GM23338 (cell line): ENCODE measurements at regions not wholly inside any gene's neighbourhood (a gene's known extent, or its start where the extent isn't known, plus 50 kb on each side); places are given as distances from the start of the nearest gene placed in this dataset.

Experiments
- ATAC-seq: fragments of 200-7000 bp; cut with Tn5 transposase; 3 replicates; pipeline ENCODE4 v1.9.1; 2020
- DNase-seq: peaks from one replicate; pipeline ENCODE4 v3.0.0-alpha.2; 2015; ENCODE audit warnings: low spot score
- H2AFZ ChIP-seq: fragments of 200-600 bp; sonication (generic); 2 replicates; pipeline ENCODE4 v1.8.0; 2016; ENCODE audit warnings: antibody characterized with exemption, mild to moderate bottlenecking, moderate library complexity
- H3F3A ChIP-seq: fragments of 200-600 bp; sonication (generic); replicated peaks from 2 replicates; pipeline ENCODE4 v1.8.0; 2017; ENCODE audit warnings: antibody characterized with exemption, mixed run types, low read depth
- H3K27ac ChIP-seq: fragments of 200-600 bp; sonication (generic); 2 replicates; pipeline ENCODE4 v1.6.1; 2016; ENCODE audit warnings: low read depth
- H3K27me3 ChIP-seq: fragments of 200-600 bp; sonication (generic); 2 replicates; pipeline ENCODE4 v1.8.0; 2016; ENCODE audit warnings: mild to moderate bottlenecking, mixed run types, moderate library complexity; ENCODE audit not compliant: insufficient read depth
- H3K36me3 ChIP-seq: fragments of 200-600 bp; sonication (generic); 2 replicates; pipeline ENCODE4 v1.8.0; 2016; ENCODE audit warnings: mild to moderate bottlenecking; ENCODE audit not compliant: insufficient read depth
- H3K4me1 ChIP-seq: fragments of 200-600 bp; sonication (generic); 2 replicates; pipeline ENCODE4 v1.8.0; 2016; ENCODE audit warnings: mild to moderate bottlenecking, moderate library complexity; ENCODE audit not compliant: insufficient read depth
- H3K4me2 ChIP-seq: fragments of 200-600 bp; sonication (generic); 2 replicates; pipeline ENCODE4 v1.7.1; 2017; ENCODE audit warnings: mixed run types
- H3K4me3 ChIP-seq: fragments of 200-600 bp; sonication (generic); 2 replicates; pipeline ENCODE4 v1.6.1; 2016; ENCODE audit warnings: mixed run types
- H3K79me2 ChIP-seq: fragments of 200-600 bp; sonication (generic); replicated peaks from 2 replicates; pipeline ENCODE4 v1.8.0; 2017; ENCODE audit warnings: mild to moderate bottlenecking; ENCODE audit not compliant: insufficient read depth
- H3K9me2 ChIP-seq: fragments of 200-600 bp; sonication (generic); 2 replicates; pipeline ENCODE4 v1.8.0; 2017; ENCODE audit not compliant: insufficient read depth
- H4K20me1 ChIP-seq: fragments of 200-600 bp; sonication (generic); replicated peaks from 2 replicates; pipeline ENCODE4 v1.8.0; 2017; ENCODE audit warnings: mild to moderate bottlenecking; ENCODE audit not compliant: insufficient read depth
- H3K27ac Mint-ChIP-seq: 2 replicates; pipeline ENCODE4 v1.8.0; 2020; ENCODE audit warnings: inconsistent platforms, mild to moderate bottlenecking, moderate library complexity, mixed read lengths
- H3K27me3 Mint-ChIP-seq: 3 replicates; pipeline ENCODE4 v1.8.0; 2022; ENCODE audit warnings: low read depth, mild to moderate bottlenecking, moderate library complexity, mixed read lengths, inconsistent platforms; ENCODE audit not compliant: insufficient read depth, poor library complexity
- H3K36me3 Mint-ChIP-seq: 3 replicates; pipeline ENCODE4 v1.8.0; 2021; ENCODE audit warnings: low read depth, mild to moderate bottlenecking, inconsistent platforms, moderate library complexity, mixed read lengths
- H3K4me1 Mint-ChIP-seq: 3 replicates; pipeline ENCODE4 v1.8.0; 2020; ENCODE audit warnings: mild to moderate bottlenecking, inconsistent platforms, mixed read lengths
- H3K4me3 Mint-ChIP-seq: 3 replicates; pipeline ENCODE4 v1.8.0; 2021; ENCODE audit warnings: moderate library complexity, mild to moderate bottlenecking, inconsistent platforms, mixed read lengths
- H3K9me3 Mint-ChIP-seq: 3 replicates; pipeline ENCODE4 v1.8.0; 2020; ENCODE audit warnings: moderate library complexity, mild to moderate bottlenecking, inconsistent platforms, mixed read lengths
- CREB1 ChIP-seq: fragments of 250-450 bp; sonication (Bioruptor Pico); IDR thresholded peaks from 2 replicates; pipeline ENCODE4 v1.5.0; 2020; ENCODE audit warnings: low read depth, mild to moderate bottlenecking, moderate library complexity
- EZH2phosphoT487 ChIP-seq: fragments of 200-600 bp; sonication (generic); IDR thresholded peaks from one replicate; pipeline ENCODE4 v1.8.1; 2018; ENCODE audit warnings: antibody characterized with exemption; ENCODE audit not compliant: unreplicated experiment
- JUNB ChIP-seq: IDR thresholded peaks from one replicate; pipeline ENCODE4 v1.6.1; 2016; ENCODE audit warnings: antibody characterized with exemption; ENCODE audit not compliant: unreplicated experiment
- NANOG ChIP-seq: IDR thresholded peaks from 2 replicates; pipeline ENCODE4 v1.6.1; 2016; ENCODE audit warnings: antibody characterized with exemption, borderline replicate concordance
- STAT1 ChIP-seq: IDR thresholded peaks from one replicate; pipeline ENCODE4 v1.6.1; 2016; ENCODE audit warnings: antibody characterized with exemption; ENCODE audit not compliant: unreplicated experiment
- ZNF114 ChIP-seq: fragments of 250-450 bp; sonication (Bioruptor Pico); IDR thresholded peaks from 2 replicates; pipeline ENCODE4 v1.5.0; 2020; ENCODE audit warnings: mild to moderate bottlenecking, moderate library complexity
- TF ChIP-seq, protein P1 (sequence below): IDR thresholded peaks from 2 replicates; pipeline ENCODE4 v1.6.1; 2016; ENCODE audit warnings: antibody characterized with exemption
- TF ChIP-seq, protein P2 (sequence below): IDR thresholded peaks from one replicate; pipeline ENCODE4 v1.6.1; 2018; ENCODE audit warnings: antibody characterized with exemption; ENCODE audit not compliant: unreplicated experiment
- TF ChIP-seq, protein P3 (sequence below), 2 experiments: fragments of 200-600 bp in 1 of 2; sonication (generic) in 1 of 2; conservative IDR thresholded peaks; 2 replicates each; pipeline versions ENCODE4 v1.5.1 to v1.6.1; 2016 to 2017; ENCODE audit warnings: antibody characterized with exemption in 2 of 2, low read depth in 2 of 2, mild to moderate bottlenecking in 2 of 2, moderate library complexity in 1 of 2

DNA sequence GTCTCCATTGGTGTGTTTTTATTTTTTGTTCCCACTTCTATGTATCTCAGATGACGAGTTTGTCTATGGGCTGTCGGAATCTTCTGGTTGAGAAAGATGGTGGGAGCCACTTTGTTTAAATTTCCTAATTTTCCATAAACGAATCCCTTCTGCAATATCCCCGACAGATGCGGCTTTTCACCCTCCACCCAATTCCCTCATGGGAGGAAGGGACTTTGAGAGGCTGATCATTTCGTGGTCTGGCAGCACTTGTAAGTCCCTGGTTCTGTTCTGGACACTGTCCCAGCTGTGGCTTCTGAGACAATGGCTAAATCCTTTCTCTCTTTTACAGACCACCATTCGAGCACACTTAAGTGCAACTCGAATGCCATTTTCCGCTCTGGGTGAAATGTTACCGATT, 72.2 kb upstream of the PUDP start:
- no peak for ATAC-seq
- Mint-ChIP-seq H3K27ac (no peak overlapping the region), H3K4me3 (no peak overlapping the region), H3K27me3 (no peaks in the 10 kb centered on the region), H3K9me3 (no peaks in the 10 kb centered on the region), H3K36me3 (no peaks in the 10 kb centered on the region), H3K4me1 (peaks cover 7% of the 10 kb centered on the region; the same call in 2 of the 3 replicates)
- no peak overlapping the region for H3K4me2 ChIP-seq
- H4K20me1 ChIP-seq = no peaks in the 10 kb centered on the region
- no peak overlapping the region for H3K27ac ChIP-seq
- DNase-seq = no peak
- no peak overlapping the region for H3K4me3 ChIP-seq
- H3K4me1 ChIP-seq = peaks cover 6% of the 10 kb centered on the region
- no peaks in the 10 kb centered on the region for H3F3A ChIP-seq
- TF ChIP-seq STAT1 (no peak), NANOG (no peak)
- H3K79me2 ChIP-seq = no peaks in the 10 kb centered on the region
- no peaks in the 10 kb centered on the region for H3K9me2 ChIP-seq
- no peaks in the 10 kb centered on the region for H3K36me3 ChIP-seq
- no peak overlapping the region for H2AFZ ChIP-seq
- H3K27me3 ChIP-seq = no peaks in the 10 kb centered on the region

DNA sequence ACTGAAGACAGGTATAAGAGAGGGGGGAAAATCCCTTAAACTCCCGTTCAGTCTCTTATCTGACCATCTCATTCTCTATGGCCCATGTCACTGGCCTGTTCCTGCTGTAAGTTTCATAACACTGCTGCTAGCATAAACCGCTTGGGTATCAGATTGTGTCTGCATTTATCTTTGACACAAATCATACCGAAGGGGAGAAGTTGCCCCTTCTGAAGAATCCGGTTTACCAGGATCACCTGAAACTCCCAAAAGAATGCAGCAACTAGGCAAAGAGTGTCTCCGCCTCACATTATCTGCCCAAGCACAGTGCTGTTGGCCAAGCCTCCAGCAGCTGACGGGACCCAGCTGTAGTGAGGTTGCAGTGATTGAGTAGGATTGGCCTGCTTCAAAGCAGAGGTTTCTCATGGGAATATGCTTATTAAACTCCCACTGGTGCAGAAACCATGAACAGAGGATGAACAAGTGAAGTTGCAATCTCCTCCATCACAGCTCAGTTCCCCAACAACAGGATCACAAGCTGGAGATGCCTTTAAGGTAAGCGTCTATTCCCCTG, 71.3 kb upstream of the PUDP start:
- Mint-ChIP-seq H3K27ac (no peak overlapping the region), H3K4me3 (no peak overlapping the region), H3K27me3 (no peaks in the 10 kb centered on the region), H3K36me3 (no peaks in the 10 kb centered on the region), H3K4me1 (peaks cover 7% of the 10 kb centered on the region; the same call in 2 of the 3 replicates), H3K9me3 (no peaks in the 10 kb centered on the region)
- Histone ChIP-seq H4K20me1 (no peaks in the 10 kb centered on the region), H3K4me3 (no peak overlapping the region), H2AFZ (no peak overlapping the region), H3K4me1 (peaks cover 6% of the 10 kb centered on the region), H3K27me3 (no peaks in the 10 kb centered on the region), H3K9me2 (no peaks in the 10 kb centered on the region), H3K36me3 (no peaks in the 10 kb centered on the region), H3K4me2 (no peak overlapping the region), H3F3A (no peaks in the 10 kb centered on the region), H3K27ac (no peak overlapping the region), H3K79me2 (no peaks in the 10 kb centered on the region)
- ATAC-seq (no peak), DNase-seq (peak; percentile 5)
- no peak for TF ChIP-seq ZNF114
- TF ChIP-seq, protein P1, sequence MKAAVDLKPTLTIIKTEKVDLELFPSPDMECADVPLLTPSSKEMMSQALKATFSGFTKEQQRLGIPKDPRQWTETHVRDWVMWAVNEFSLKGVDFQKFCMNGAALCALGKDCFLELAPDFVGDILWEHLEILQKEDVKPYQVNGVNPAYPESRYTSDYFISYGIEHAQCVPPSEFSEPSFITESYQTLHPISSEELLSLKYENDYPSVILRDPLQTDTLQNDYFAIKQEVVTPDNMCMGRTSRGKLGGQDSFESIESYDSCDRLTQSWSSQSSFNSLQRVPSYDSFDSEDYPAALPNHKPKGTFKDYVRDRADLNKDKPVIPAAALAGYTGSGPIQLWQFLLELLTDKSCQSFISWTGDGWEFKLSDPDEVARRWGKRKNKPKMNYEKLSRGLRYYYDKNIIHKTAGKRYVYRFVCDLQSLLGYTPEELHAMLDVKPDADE = no peak
- TF ChIP-seq EZH2phosphoT487 = no peak
- TF ChIP-seq STAT1 = no peak
- no peak for TF ChIP-seq CREB1 (CRISPR knock-in tag)
- TF ChIP-seq, protein P2, sequence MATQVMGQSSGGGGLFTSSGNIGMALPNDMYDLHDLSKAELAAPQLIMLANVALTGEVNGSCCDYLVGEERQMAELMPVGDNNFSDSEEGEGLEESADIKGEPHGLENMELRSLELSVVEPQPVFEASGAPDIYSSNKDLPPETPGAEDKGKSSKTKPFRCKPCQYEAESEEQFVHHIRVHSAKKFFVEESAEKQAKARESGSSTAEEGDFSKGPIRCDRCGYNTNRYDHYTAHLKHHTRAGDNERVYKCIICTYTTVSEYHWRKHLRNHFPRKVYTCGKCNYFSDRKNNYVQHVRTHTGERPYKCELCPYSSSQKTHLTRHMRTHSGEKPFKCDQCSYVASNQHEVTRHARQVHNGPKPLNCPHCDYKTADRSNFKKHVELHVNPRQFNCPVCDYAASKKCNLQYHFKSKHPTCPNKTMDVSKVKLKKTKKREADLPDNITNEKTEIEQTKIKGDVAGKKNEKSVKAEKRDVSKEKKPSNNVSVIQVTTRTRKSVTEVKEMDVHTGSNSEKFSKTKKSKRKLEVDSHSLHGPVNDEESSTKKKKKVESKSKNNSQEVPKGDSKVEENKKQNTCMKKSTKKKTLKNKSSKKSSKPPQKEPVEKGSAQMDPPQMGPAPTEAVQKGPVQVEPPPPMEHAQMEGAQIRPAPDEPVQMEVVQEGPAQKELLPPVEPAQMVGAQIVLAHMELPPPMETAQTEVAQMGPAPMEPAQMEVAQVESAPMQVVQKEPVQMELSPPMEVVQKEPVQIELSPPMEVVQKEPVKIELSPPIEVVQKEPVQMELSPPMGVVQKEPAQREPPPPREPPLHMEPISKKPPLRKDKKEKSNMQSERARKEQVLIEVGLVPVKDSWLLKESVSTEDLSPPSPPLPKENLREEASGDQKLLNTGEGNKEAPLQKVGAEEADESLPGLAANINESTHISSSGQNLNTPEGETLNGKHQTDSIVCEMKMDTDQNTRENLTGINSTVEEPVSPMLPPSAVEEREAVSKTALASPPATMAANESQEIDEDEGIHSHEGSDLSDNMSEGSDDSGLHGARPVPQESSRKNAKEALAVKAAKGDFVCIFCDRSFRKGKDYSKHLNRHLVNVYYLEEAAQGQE = no peak
- no peak for TF ChIP-seq JUNB
- no peak for TF ChIP-seq NANOG
- TF ChIP-seq, protein P3, sequence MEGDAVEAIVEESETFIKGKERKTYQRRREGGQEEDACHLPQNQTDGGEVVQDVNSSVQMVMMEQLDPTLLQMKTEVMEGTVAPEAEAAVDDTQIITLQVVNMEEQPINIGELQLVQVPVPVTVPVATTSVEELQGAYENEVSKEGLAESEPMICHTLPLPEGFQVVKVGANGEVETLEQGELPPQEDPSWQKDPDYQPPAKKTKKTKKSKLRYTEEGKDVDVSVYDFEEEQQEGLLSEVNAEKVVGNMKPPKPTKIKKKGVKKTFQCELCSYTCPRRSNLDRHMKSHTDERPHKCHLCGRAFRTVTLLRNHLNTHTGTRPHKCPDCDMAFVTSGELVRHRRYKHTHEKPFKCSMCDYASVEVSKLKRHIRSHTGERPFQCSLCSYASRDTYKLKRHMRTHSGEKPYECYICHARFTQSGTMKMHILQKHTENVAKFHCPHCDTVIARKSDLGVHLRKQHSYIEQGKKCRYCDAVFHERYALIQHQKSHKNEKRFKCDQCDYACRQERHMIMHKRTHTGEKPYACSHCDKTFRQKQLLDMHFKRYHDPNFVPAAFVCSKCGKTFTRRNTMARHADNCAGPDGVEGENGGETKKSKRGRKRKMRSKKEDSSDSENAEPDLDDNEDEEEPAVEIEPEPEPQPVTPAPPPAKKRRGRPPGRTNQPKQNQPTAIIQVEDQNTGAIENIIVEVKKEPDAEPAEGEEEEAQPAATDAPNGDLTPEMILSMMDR (conservative IDR thresholded peaks at IDR 0.05; ENCODE audit: low read depth in 2 of 2) = no peak
